Breast epithelium (tissue), 3 donors: ENCODE measurements at regions not wholly inside any gene's neighbourhood (a gene's known extent, or its start where the extent isn't known, plus 50 kb on each side); places are given as distances from the start of the nearest gene placed in this dataset.

ENCODE experiments used
- CTCF ChIP-seq, 3 donors: fragments of 450-650 bp; IDR thresholded peaks; one replicate each; pipeline ENCODE4 v1.5.1; 2016 to 2017; ENCODE audit warnings: antibody characterized with exemption in 3 of 3, mild to moderate bottlenecking in 3 of 3, moderate library complexity in 3 of 3
- POLR2A ChIP-seq: fragments of 450-650 bp; IDR thresholded peaks from one replicate; pipeline ENCODE4 v1.6.1; 2016; ENCODE audit warnings: antibody characterized with exemption, mild to moderate bottlenecking, moderate library complexity
- POLR2AphosphoS5 ChIP-seq, 3 donors: sonication (generic); formaldehyde crosslinking; IDR thresholded peaks; one replicate each; pipeline ENCODE4 v1.6.1; 2017; ENCODE audit warnings: antibody characterized with exemption in 3 of 3

GRCh38 chr18:22698711-22699110 lies 234.4 kb upstream of the RBBP8 start:
- TF ChIP-seq POLR2A, result no peak
- no peak for TF ChIP-seq CTCF (IDR thresholded peaks at IDR 0.05)
- TF ChIP-seq POLR2AphosphoS5 (IDR thresholded peaks at IDR 0.05), result no peak
